Thyroid gland (tissue), 4 donors: ENCODE measurements at regions not wholly inside any gene's neighbourhood (a gene's known extent, or its start where the extent isn't known, plus 50 kb on each side); places are given as distances from the start of the nearest gene placed in this dataset.

Experiments used
- POLR2A ChIP-seq, 2 donors: fragments of 450-650 bp; IDR thresholded peaks; one replicate each; pipeline ENCODE4 v1.6.1; 2017; ENCODE audit warnings: antibody characterized with exemption in 2 of 2, mild to moderate bottlenecking in 2 of 2, moderate library complexity in 1 of 2
- TF ChIP-seq, protein P1 (sequence below), 6 experiments: fragments of 200-600 bp in 3 of 6; fragments of 450-650 bp in 3 of 6; sonication (generic) in 3 of 6; IDR thresholded peaks; one replicate each; pipeline ENCODE4 v1.5.1; 2016 to 2019; ENCODE audit warnings: antibody characterized with exemption in 6 of 6, mild to moderate bottlenecking in 2 of 6, inconsistent platforms in 1 of 6, moderate library complexity in 1 of 6

GRCh38 chr12:83827860-83828259, 1084.7 kb downstream of the SLC6A15 start:
- no peak for TF ChIP-seq POLR2A (IDR thresholded peaks at IDR 0.05)
- TF ChIP-seq, protein P1, sequence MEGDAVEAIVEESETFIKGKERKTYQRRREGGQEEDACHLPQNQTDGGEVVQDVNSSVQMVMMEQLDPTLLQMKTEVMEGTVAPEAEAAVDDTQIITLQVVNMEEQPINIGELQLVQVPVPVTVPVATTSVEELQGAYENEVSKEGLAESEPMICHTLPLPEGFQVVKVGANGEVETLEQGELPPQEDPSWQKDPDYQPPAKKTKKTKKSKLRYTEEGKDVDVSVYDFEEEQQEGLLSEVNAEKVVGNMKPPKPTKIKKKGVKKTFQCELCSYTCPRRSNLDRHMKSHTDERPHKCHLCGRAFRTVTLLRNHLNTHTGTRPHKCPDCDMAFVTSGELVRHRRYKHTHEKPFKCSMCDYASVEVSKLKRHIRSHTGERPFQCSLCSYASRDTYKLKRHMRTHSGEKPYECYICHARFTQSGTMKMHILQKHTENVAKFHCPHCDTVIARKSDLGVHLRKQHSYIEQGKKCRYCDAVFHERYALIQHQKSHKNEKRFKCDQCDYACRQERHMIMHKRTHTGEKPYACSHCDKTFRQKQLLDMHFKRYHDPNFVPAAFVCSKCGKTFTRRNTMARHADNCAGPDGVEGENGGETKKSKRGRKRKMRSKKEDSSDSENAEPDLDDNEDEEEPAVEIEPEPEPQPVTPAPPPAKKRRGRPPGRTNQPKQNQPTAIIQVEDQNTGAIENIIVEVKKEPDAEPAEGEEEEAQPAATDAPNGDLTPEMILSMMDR (IDR thresholded peaks at IDR 0.05) = no peak
